ENCODE measurements at regions not wholly inside any gene's neighbourhood (a gene's known extent, or its start where the extent isn't known, plus 50 kb on each side); places are given as distances from the start of the nearest gene placed in this dataset.

DNA sequence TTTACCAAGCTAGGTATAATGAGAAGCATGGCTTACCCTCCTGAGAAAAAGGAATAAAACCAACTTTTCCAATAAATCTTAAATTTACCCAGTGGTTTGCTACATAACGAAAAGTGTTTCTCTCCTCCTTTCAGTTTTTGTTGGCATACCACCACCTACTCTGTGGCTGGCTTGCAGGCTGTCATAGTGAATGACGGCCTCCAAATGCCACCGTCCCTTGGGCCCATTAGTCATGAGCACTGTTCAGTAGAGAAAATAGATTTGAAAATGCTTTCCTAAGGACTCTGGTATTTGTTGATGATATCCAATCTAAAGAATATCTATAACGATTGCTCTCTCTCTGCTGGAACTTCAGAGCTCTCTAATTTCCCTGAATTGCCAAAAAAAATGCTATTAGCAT, 488.3 kb downstream of the MAGEE1 start:
- TF ChIP-seq POLR2A (IDR thresholded peaks at IDR 0.05; ENCODE audit: low read depth, low read length) (no peak), TAF1 (IDR thresholded peaks at IDR 0.05; ENCODE audit: borderline replicate concordance, low read depth, low read length) (no peak), POLR2AphosphoS5 (IDR thresholded peaks at IDR 0.05; ENCODE audit: low read depth, low read length) (no peak)
